Loucy (cell line): ENCODE measurements at regions not wholly inside any gene's neighbourhood (a gene's known extent, or its start where the extent isn't known, plus 50 kb on each side); places are given as distances from the start of the nearest gene placed in this dataset.

Experiments used
- H2AFZ ChIP-seq: fragments of 200-600 bp; sonication (generic); 2 replicates; pipeline ENCODE4 v1.6.0; 2016; ENCODE audit warnings: antibody characterized with exemption, mild to moderate bottlenecking, low read length, moderate library complexity
- H3F3A ChIP-seq: fragments of 200-600 bp; 2 replicates; pipeline ENCODE4 v1.6.0; 2016; ENCODE audit warnings: antibody characterized with exemption, low read depth, mild to moderate bottlenecking
- H3K27me3 ChIP-seq: fragments of 200-600 bp; sonication (generic); 2 replicates; pipeline ENCODE4 v1.6.1; 2014; ENCODE audit warnings: low read length, mild to moderate bottlenecking; ENCODE audit not compliant: insufficient read depth, poor library complexity, severe bottlenecking
- H3K36me3 ChIP-seq: fragments of 200-600 bp; sonication (generic); 2 replicates; pipeline ENCODE4 v1.6.1; 2016; ENCODE audit warnings: low read length; ENCODE audit not compliant: insufficient read depth
- H3K4me1 ChIP-seq: fragments of 200-600 bp; sonication (generic); 2 replicates; pipeline ENCODE4 v1.5.1; 2014; ENCODE audit warnings: low read length, mild to moderate bottlenecking; ENCODE audit not compliant: insufficient read depth, poor library complexity, severe bottlenecking
- H3K4me2 ChIP-seq: fragments of 200-600 bp; sonication (generic); 2 replicates; pipeline ENCODE4 v1.6.0; 2014; ENCODE audit warnings: antibody characterized with exemption, low read length, low read depth, mild to moderate bottlenecking; ENCODE audit not compliant: poor library complexity, severe bottlenecking
- H3K4me3 ChIP-seq: fragments of 200-600 bp; sonication (generic); 2 replicates; pipeline ENCODE4 v1.5.1; 2014; ENCODE audit warnings: low read length, mild to moderate bottlenecking, mixed read lengths; ENCODE audit not compliant: poor library complexity, severe bottlenecking
- H3K79me2 ChIP-seq: fragments of 200-600 bp; sonication (generic); 2 replicates; pipeline ENCODE4 v1.6.1; 2014; ENCODE audit warnings: low read length; ENCODE audit not compliant: insufficient read depth
- H3K9ac ChIP-seq: fragments of 200-600 bp; sonication (generic); 2 replicates; pipeline ENCODE4 v1.6.0; 2014; ENCODE audit warnings: mild to moderate bottlenecking, low read depth, low read length, moderate library complexity; ENCODE audit not compliant: poor library complexity, severe bottlenecking
- H3K9me2 ChIP-seq: fragments of 200-600 bp; sonication (generic); replicated peaks from 2 replicates; pipeline ENCODE4 v1.6.1; 2016; ENCODE audit warnings: low read depth, low read length, mixed read lengths
- H3K9me3 ChIP-seq: fragments of 200-600 bp; sonication (generic); 2 replicates; pipeline ENCODE4 v1.6.1; 2014; ENCODE audit warnings: mild to moderate bottlenecking, antibody characterized with exemption, low read length, low read depth; ENCODE audit not compliant: insufficient read depth
- H4K20me1 ChIP-seq: fragments of 200-600 bp; sonication (generic); 2 replicates; pipeline ENCODE4 v1.6.0; 2014; ENCODE audit warnings: antibody characterized with exemption, low read length, mild to moderate bottlenecking; ENCODE audit not compliant: insufficient read depth, poor library complexity, severe bottlenecking
- CTCF ChIP-seq: fragments of 200-600 bp; sonication (generic); conservative IDR thresholded peaks from 2 replicates; pipeline ENCODE4 v1.5.1; 2014; ENCODE audit warnings: mild to moderate bottlenecking, antibody characterized with exemption, low read length
- EZH2phosphoT487 ChIP-seq: fragments of 200-600 bp; IDR thresholded peaks from 2 replicates; pipeline ENCODE4 v1.6.1; 2018; ENCODE audit warnings: antibody characterized with exemption, mild to moderate bottlenecking, moderate library complexity, borderline replicate concordance

- Histone ChIP-seq H4K20me1 (no peaks in the 10 kb centered on the region), H3K4me1 (no peaks in the 10 kb centered on the region), H3K79me2 (no peaks in the 10 kb centered on the region), H3F3A (no peaks in the 10 kb centered on the region), H3K4me3 (no peak overlapping the region), H3K9me2 (no peaks in the 10 kb centered on the region), H3K4me2 (no peak overlapping the region), H3K9ac (no peak overlapping the region), H2AFZ (no peak overlapping the region), H3K9me3 (peaks cover 4% of the 10 kb centered on the region; the same call in 1 of the 2 replicates), H3K27me3 (no peaks in the 10 kb centered on the region), H3K36me3 (no peaks in the 10 kb centered on the region)
- no peak for TF ChIP-seq CTCF
- no peak for TF ChIP-seq EZH2phosphoT487
These were observed 1088.1 kb upstream of the PIK3C3 start for GRCh38 chr18:40866968-40867367.

DNA sequence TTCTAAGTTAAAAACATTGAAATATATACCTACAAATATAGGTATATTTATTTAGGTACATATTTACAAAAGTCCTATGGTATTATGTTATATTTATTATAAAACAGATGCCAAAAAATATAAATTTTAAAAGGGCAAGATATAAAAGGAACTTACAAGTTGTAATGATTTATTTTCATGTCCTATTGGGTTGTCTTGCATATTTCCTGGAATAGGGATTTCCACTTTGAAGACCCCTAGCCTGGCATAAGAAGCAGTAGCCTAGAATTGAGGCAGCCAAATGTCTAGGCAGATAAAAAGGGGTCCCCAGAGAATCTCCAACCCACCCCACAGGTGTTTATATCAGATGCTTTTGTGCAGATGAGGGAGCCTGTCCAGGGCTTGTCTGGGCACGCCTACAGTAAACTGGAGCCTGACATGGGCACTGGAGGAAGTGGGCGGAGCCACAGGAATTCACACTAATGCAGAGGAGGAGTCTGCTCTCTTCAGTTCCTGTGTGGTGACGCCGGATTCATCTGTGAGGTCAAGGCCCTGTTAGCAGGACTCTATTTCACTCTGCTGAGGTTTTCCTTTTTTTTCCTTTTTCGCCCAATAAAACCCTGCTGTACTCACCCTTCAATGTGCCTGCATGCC is 1088.9 kb upstream of the PIK3C3 start:
- Histone ChIP-seq H3K9me2 (no peaks in the 10 kb centered on the region), H3K27me3 (no peaks in the 10 kb centered on the region), H3K4me3 (no peak overlapping the region), H3F3A (no peaks in the 10 kb centered on the region), H3K36me3 (no peaks in the 10 kb centered on the region), H3K9ac (no peak overlapping the region), H4K20me1 (no peaks in the 10 kb centered on the region), H3K79me2 (no peaks in the 10 kb centered on the region), H3K4me1 (no peaks in the 10 kb centered on the region), H3K4me2 (no peak overlapping the region), H3K9me3 (peaks cover 4% of the 10 kb centered on the region; the same call in 1 of the 2 replicates), H2AFZ (no peak overlapping the region)
- TF ChIP-seq CTCF (no peak), EZH2phosphoT487 (no peak)

DNA sequence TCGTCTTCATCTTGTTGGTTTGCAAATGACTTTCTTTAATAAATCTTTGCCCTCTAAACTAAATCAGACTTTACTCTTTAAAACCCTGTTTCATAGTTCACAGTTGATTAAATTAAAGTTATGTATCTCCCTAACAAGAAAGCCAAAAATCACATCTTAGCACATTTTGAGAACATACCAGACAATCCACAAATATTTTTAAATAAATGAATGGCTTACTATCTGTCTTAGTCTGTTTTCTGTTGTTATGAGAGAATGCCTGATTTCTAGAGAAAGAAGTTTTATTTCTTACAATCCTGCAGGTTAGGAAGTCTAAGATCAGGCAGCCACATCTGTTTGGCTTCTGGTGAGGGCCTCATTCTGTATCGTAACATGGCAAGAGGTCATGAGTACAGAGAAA is 1090.2 kb upstream of the PIK3C3 start:
- TF ChIP-seq EZH2phosphoT487 (no peak), CTCF (no peak)
- H3K27me3 ChIP-seq: no peaks in the 10 kb centered on the region
- no peak overlapping the region for H3K9ac ChIP-seq
- no peaks in the 10 kb centered on the region for H3K4me1 ChIP-seq
- no peak overlapping the region for H3K4me2 ChIP-seq
- H2AFZ ChIP-seq: no peak overlapping the region
- no peaks in the 10 kb centered on the region for H4K20me1 ChIP-seq
- H3K79me2 ChIP-seq: no peaks in the 10 kb centered on the region
- no peaks in the 10 kb centered on the region for H3K36me3 ChIP-seq
- H3K4me3 ChIP-seq: no peak overlapping the region
- no peaks in the 10 kb centered on the region for H3F3A ChIP-seq
- H3K9me2 ChIP-seq: no peaks in the 10 kb centered on the region
- H3K9me3 ChIP-seq: peaks cover 4% of the 10 kb centered on the region; the same call in 1 of the 2 replicates
